ENCODE measurements at regions not wholly inside any gene's neighbourhood (a gene's known extent, or its start where the extent isn't known, plus 50 kb on each side); places are given as distances from the start of the nearest gene placed in this dataset.

GRCh38 chr2:62352031-62352430 lies 154.0 kb downstream of the TMEM17 start:
- TF ChIP-seq POLR2A (IDR thresholded peaks at IDR 0.05): no peak
- no peak for TF ChIP-seq CTCF (IDR thresholded peaks at IDR 0.05)
- no peak for TF ChIP-seq EP300 (IDR thresholded peaks at IDR 0.05)

All from tibial nerve (tissue), 4 donors.